PC-3 (cell line): ENCODE measurements at regions not wholly inside any gene's neighbourhood (a gene's known extent, or its start where the extent isn't known, plus 50 kb on each side); places are given as distances from the start of the nearest gene placed in this dataset.

ENCODE experiments used
- CTCF ChIP-seq: fragments of 300-600 bp; sonication (generic); conservative IDR thresholded peaks from 2 replicates; pipeline ENCODE4 v1.5.1; 2017; ENCODE audit warnings: antibody characterized with exemption, low read depth, mild to moderate bottlenecking, low read length
- EZH2phosphoT487 ChIP-seq: fragments of 300-600 bp; sonication (generic); IDR thresholded peaks from 2 replicates; pipeline ENCODE4 v1.6.1; 2018; ENCODE audit warnings: mild to moderate bottlenecking, antibody characterized with exemption, low read length, borderline replicate concordance

GRCh38 chr1:182189535-182190066 lies 128.1 kb upstream of the ZNF648 start:
- TF ChIP-seq CTCF (no peak), EZH2phosphoT487 (no peak)
